Activated T-cell treated with anti-CD3 and anti-CD28 coated beads for 4 hours (primary cell): ENCODE measurements at regions not wholly inside any gene's neighbourhood (a gene's known extent, or its start where the extent isn't known, plus 50 kb on each side); places are given as distances from the start of the nearest gene placed in this dataset.
"Not testable (repeated sequence)": the region's sequence is repeated elsewhere in the genome, so short reads cannot be mapped to it uniquely, and the experiment has no call there.

ENCODE experiments used
- DNase-seq: peaks from one replicate; pipeline ENCODE4 v3.0.0-alpha.2; 2020

GRCh38 chr9:63804205-63804604 is 1480.8 kb downstream of the FOXD4L5 start:
- not testable (repeated sequence) for DNase-seq

GRCh38 chr9:63794081-63794685 is 1490.8 kb downstream of the FOXD4L5 start:
- DNase-seq: not testable (repeated sequence)

GRCh38 chr9:63787454-63787853 is 1497.6 kb downstream of the FOXD4L5 start:
- DNase-seq: not testable (repeated sequence)

GRCh38 chr9:63785059-63785458 is 1500.0 kb downstream of the FOXD4L5 start:
- not testable (repeated sequence) for DNase-seq

GRCh38 chr9:63784421-63784820 is 1500.6 kb downstream of the FOXD4L5 start:
- DNase-seq: not testable (repeated sequence)

GRCh38 chr9:63781817-63782439 is 1503.1 kb downstream of the FOXD4L5 start:
- not testable (repeated sequence) for DNase-seq

- DNase-seq: not testable (repeated sequence)
Measured at GRCh38 chr9:63781390-63781789, 1503.6 kb downstream of the FOXD4L5 start.

- not testable (repeated sequence) for DNase-seq
Measured at GRCh38 chr9:63776220-63776619, 1508.8 kb downstream of the FOXD4L5 start.

GRCh38 chr9:63775092-63775426 is 1510.0 kb downstream of the FOXD4L5 start:
- not testable (repeated sequence) for DNase-seq

- DNase-seq: not testable (repeated sequence)
Measured at GRCh38 chr9:63774369-63775091, 1510.5 kb downstream of the FOXD4L5 start.

- DNase-seq: not testable (repeated sequence)
Measured at GRCh38 chr9:63762230-63762629, 1522.8 kb downstream of the FOXD4L5 start.

GRCh38 chr9:63729021-63729420 is 1556.0 kb downstream of the FOXD4L5 start:
- not testable (repeated sequence) for DNase-seq

- no peak for DNase-seq
Measured at GRCh38 chr9:63728287-63728686, 1556.7 kb downstream of the FOXD4L5 start.

- DNase-seq: not testable (repeated sequence)
Measured at GRCh38 chr9:63708285-63708684, 1576.7 kb downstream of the FOXD4L5 start.

- not testable (repeated sequence) for DNase-seq
Measured at GRCh38 chr9:63704456-63704855, 1580.6 kb downstream of the FOXD4L5 start.

GRCh38 chr9:63703670-63704069 is 1581.3 kb downstream of the FOXD4L5 start:
- DNase-seq: not testable (repeated sequence)

GRCh38 chr9:63703138-63703665 is 1581.8 kb downstream of the FOXD4L5 start:
- not testable (repeated sequence) for DNase-seq
